GM23338 (cell line): ENCODE measurements at regions not wholly inside any gene's neighbourhood (a gene's known extent, or its start where the extent isn't known, plus 50 kb on each side); places are given as distances from the start of the nearest gene placed in this dataset.

Source experiments
- ATAC-seq: fragments of 200-7000 bp; cut with Tn5 transposase; 3 replicates; pipeline ENCODE4 v1.9.1; 2020
- DNase-seq: peaks from one replicate; pipeline ENCODE4 v3.0.0-alpha.2; 2015; ENCODE audit warnings: low spot score
- H2AFZ ChIP-seq: fragments of 200-600 bp; sonication (generic); 2 replicates; pipeline ENCODE4 v1.8.0; 2016; ENCODE audit warnings: antibody characterized with exemption, mild to moderate bottlenecking, moderate library complexity
- H3F3A ChIP-seq: fragments of 200-600 bp; sonication (generic); replicated peaks from 2 replicates; pipeline ENCODE4 v1.8.0; 2017; ENCODE audit warnings: antibody characterized with exemption, mixed run types, low read depth
- H3K27ac ChIP-seq: fragments of 200-600 bp; sonication (generic); 2 replicates; pipeline ENCODE4 v1.6.1; 2016; ENCODE audit warnings: low read depth
- H3K27me3 ChIP-seq: fragments of 200-600 bp; sonication (generic); 2 replicates; pipeline ENCODE4 v1.8.0; 2016; ENCODE audit warnings: mild to moderate bottlenecking, mixed run types, moderate library complexity; ENCODE audit not compliant: insufficient read depth
- H3K36me3 ChIP-seq: fragments of 200-600 bp; sonication (generic); 2 replicates; pipeline ENCODE4 v1.8.0; 2016; ENCODE audit warnings: mild to moderate bottlenecking; ENCODE audit not compliant: insufficient read depth
- H3K4me1 ChIP-seq: fragments of 200-600 bp; sonication (generic); 2 replicates; pipeline ENCODE4 v1.8.0; 2016; ENCODE audit warnings: mild to moderate bottlenecking, moderate library complexity; ENCODE audit not compliant: insufficient read depth
- H3K4me2 ChIP-seq: fragments of 200-600 bp; sonication (generic); 2 replicates; pipeline ENCODE4 v1.7.1; 2017; ENCODE audit warnings: mixed run types
- H3K4me3 ChIP-seq: fragments of 200-600 bp; sonication (generic); 2 replicates; pipeline ENCODE4 v1.6.1; 2016; ENCODE audit warnings: mixed run types
- H3K79me2 ChIP-seq: fragments of 200-600 bp; sonication (generic); replicated peaks from 2 replicates; pipeline ENCODE4 v1.8.0; 2017; ENCODE audit warnings: mild to moderate bottlenecking; ENCODE audit not compliant: insufficient read depth
- H3K9me2 ChIP-seq: fragments of 200-600 bp; sonication (generic); 2 replicates; pipeline ENCODE4 v1.8.0; 2017; ENCODE audit not compliant: insufficient read depth
- H4K20me1 ChIP-seq: fragments of 200-600 bp; sonication (generic); replicated peaks from 2 replicates; pipeline ENCODE4 v1.8.0; 2017; ENCODE audit warnings: mild to moderate bottlenecking; ENCODE audit not compliant: insufficient read depth
- H3K27ac Mint-ChIP-seq: 2 replicates; pipeline ENCODE4 v1.8.0; 2020; ENCODE audit warnings: inconsistent platforms, mild to moderate bottlenecking, moderate library complexity, mixed read lengths
- H3K27me3 Mint-ChIP-seq: 3 replicates; pipeline ENCODE4 v1.8.0; 2022; ENCODE audit warnings: low read depth, mild to moderate bottlenecking, moderate library complexity, mixed read lengths, inconsistent platforms; ENCODE audit not compliant: insufficient read depth, poor library complexity
- H3K36me3 Mint-ChIP-seq: 3 replicates; pipeline ENCODE4 v1.8.0; 2021; ENCODE audit warnings: low read depth, mild to moderate bottlenecking, inconsistent platforms, moderate library complexity, mixed read lengths
- H3K4me1 Mint-ChIP-seq: 3 replicates; pipeline ENCODE4 v1.8.0; 2020; ENCODE audit warnings: mild to moderate bottlenecking, inconsistent platforms, mixed read lengths
- H3K4me3 Mint-ChIP-seq: 3 replicates; pipeline ENCODE4 v1.8.0; 2021; ENCODE audit warnings: moderate library complexity, mild to moderate bottlenecking, inconsistent platforms, mixed read lengths
- H3K9me3 Mint-ChIP-seq: 3 replicates; pipeline ENCODE4 v1.8.0; 2020; ENCODE audit warnings: moderate library complexity, mild to moderate bottlenecking, inconsistent platforms, mixed read lengths
- ETS1 ChIP-seq: IDR thresholded peaks from 2 replicates; pipeline ENCODE4 v1.6.1; 2016; ENCODE audit warnings: antibody characterized with exemption
- POLR2AphosphoS5 ChIP-seq: IDR thresholded peaks from 2 replicates; pipeline ENCODE4 v1.6.1; 2016; ENCODE audit warnings: antibody characterized with exemption, low read depth
- STAT1 ChIP-seq: IDR thresholded peaks from one replicate; pipeline ENCODE4 v1.6.1; 2016; ENCODE audit warnings: antibody characterized with exemption; ENCODE audit not compliant: unreplicated experiment
- ZNF114 ChIP-seq: fragments of 250-450 bp; sonication (Bioruptor Pico); IDR thresholded peaks from 2 replicates; pipeline ENCODE4 v1.5.0; 2020; ENCODE audit warnings: mild to moderate bottlenecking, moderate library complexity
- ZNF331 ChIP-seq: fragments of 250-450 bp; sonication (Bioruptor Pico); IDR thresholded peaks from 2 replicates; pipeline ENCODE4 v1.5.0; 2020; ENCODE audit warnings: low read depth, mild to moderate bottlenecking, moderate library complexity
- TF ChIP-seq, protein P1 (sequence below), 2 experiments: fragments of 200-600 bp in 1 of 2; sonication (generic) in 1 of 2; conservative IDR thresholded peaks; 2 replicates each; pipeline versions ENCODE4 v1.5.1 to v1.6.1; 2016 to 2017; ENCODE audit warnings: antibody characterized with exemption in 2 of 2, low read depth in 2 of 2, mild to moderate bottlenecking in 2 of 2, moderate library complexity in 1 of 2
- TF ChIP-seq, protein P2 (sequence below): fragments of 250-450 bp; sonication (Bioruptor Pico); IDR thresholded peaks from 2 replicates; pipeline ENCODE4 v1.5.0; 2020; ENCODE audit warnings: mild to moderate bottlenecking, moderate library complexity

- no peaks in the 10 kb centered on the region for H3K9me3 Mint-ChIP-seq
- no peaks in the 10 kb centered on the region for H3K36me3 ChIP-seq
- H3K27me3 Mint-ChIP-seq: no peaks in the 10 kb centered on the region
- peak; percentile 72 for ATAC-seq
- no peaks in the 10 kb centered on the region for H3K36me3 Mint-ChIP-seq
- no peaks in the 10 kb centered on the region for H3K27me3 ChIP-seq
- TF ChIP-seq, protein P1, sequence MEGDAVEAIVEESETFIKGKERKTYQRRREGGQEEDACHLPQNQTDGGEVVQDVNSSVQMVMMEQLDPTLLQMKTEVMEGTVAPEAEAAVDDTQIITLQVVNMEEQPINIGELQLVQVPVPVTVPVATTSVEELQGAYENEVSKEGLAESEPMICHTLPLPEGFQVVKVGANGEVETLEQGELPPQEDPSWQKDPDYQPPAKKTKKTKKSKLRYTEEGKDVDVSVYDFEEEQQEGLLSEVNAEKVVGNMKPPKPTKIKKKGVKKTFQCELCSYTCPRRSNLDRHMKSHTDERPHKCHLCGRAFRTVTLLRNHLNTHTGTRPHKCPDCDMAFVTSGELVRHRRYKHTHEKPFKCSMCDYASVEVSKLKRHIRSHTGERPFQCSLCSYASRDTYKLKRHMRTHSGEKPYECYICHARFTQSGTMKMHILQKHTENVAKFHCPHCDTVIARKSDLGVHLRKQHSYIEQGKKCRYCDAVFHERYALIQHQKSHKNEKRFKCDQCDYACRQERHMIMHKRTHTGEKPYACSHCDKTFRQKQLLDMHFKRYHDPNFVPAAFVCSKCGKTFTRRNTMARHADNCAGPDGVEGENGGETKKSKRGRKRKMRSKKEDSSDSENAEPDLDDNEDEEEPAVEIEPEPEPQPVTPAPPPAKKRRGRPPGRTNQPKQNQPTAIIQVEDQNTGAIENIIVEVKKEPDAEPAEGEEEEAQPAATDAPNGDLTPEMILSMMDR (conservative IDR thresholded peaks at IDR 0.05; ENCODE audit: low read depth in 2 of 2): peak; percentile 54 to 76
- TF ChIP-seq ZNF331: no peak
- H3K4me1 Mint-ChIP-seq: peaks cover 4% of the 10 kb centered on the region; the same call in 2 of the 3 replicates
- DNase-seq: peak; percentile 91
- no peaks in the 10 kb centered on the region for H3K79me2 ChIP-seq
- no peaks in the 10 kb centered on the region for H3K4me1 ChIP-seq
- H3K4me3 ChIP-seq: no peak overlapping the region
- no peaks in the 10 kb centered on the region for H3K9me2 ChIP-seq
- no peaks in the 10 kb centered on the region for H4K20me1 ChIP-seq
- no peak overlapping the region for H3K4me2 ChIP-seq
- no peak overlapping the region for H3K27ac ChIP-seq
- H3F3A ChIP-seq: no peaks in the 10 kb centered on the region
- no peak overlapping the region for H3K4me3 Mint-ChIP-seq
- H3K27ac Mint-ChIP-seq: no peak overlapping the region
- H2AFZ ChIP-seq: no peak overlapping the region
Observed at GRCh38 chrX:104343428-104344129, 88.8 kb upstream of the ESX1 start.

DNA sequence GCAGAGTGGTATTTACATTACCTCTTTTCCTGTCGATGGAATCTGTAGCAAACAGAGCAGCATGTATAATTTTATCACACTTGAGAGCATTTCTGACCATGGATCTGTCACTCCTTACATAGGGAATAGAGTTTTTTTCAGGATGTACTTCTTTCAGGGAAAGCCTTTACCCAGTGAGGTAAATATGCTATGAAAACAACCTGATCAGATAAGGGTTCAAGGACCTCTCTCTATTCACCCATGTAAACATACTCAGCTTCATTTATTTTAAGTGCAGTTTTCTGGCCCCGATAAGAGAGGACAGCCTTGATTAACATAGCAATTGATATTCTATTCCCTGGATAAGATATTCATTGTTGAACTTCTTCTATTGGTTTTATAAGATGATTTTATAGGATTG, 87.3 kb upstream of the ESX1 start:
- no peaks in the 10 kb centered on the region for H3K9me3 Mint-ChIP-seq
- H3K36me3 ChIP-seq: no peaks in the 10 kb centered on the region
- H3K4me2 ChIP-seq: no peak overlapping the region
- H3K27ac Mint-ChIP-seq: no peak overlapping the region
- no peaks in the 10 kb centered on the region for H3K4me1 ChIP-seq
- H3K4me1 Mint-ChIP-seq: no peaks in the 10 kb centered on the region
- no peaks in the 10 kb centered on the region for H3K27me3 ChIP-seq
- no peak for DNase-seq
- no peak overlapping the region for H2AFZ ChIP-seq
- H3K4me3 Mint-ChIP-seq: no peak overlapping the region
- no peak for TF ChIP-seq STAT1
- H3K4me3 ChIP-seq: no peak overlapping the region
- no peaks in the 10 kb centered on the region for H3K36me3 Mint-ChIP-seq
- no peak overlapping the region for H3K27ac ChIP-seq
- no peaks in the 10 kb centered on the region for H3F3A ChIP-seq
- no peaks in the 10 kb centered on the region for H4K20me1 ChIP-seq
- H3K27me3 Mint-ChIP-seq: no peaks in the 10 kb centered on the region
- no peak for ATAC-seq
- H3K9me2 ChIP-seq: no peaks in the 10 kb centered on the region
- H3K79me2 ChIP-seq: no peaks in the 10 kb centered on the region

DNA sequence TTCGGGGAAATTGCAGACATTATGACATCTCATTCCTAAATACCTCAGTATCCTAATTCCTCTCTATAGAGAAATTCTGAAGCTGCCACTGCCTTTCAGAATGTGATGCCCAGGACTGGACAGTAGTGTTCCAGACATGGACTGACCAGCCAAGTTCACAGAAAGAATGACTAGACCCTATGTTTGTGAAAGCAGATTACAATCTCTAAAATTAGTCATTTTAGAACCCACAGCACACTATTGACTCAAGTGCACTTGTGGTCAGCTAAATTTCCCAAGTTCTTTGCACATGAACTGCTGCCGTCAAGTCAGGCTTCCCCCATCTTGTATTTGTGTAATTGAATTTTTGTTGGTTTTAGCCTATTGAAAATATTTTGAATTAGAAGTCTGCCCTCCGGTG, 81.0 kb upstream of the ESX1 start:
- Histone ChIP-seq H4K20me1 (no peaks in the 10 kb centered on the region), H3F3A (no peaks in the 10 kb centered on the region), H3K4me3 (no peak overlapping the region), H3K27ac (no peak overlapping the region), H3K4me2 (no peak overlapping the region), H3K4me1 (no peaks in the 10 kb centered on the region), H3K27me3 (no peaks in the 10 kb centered on the region), H3K36me3 (no peaks in the 10 kb centered on the region), H3K79me2 (no peaks in the 10 kb centered on the region), H2AFZ (no peak overlapping the region), H3K9me2 (no peaks in the 10 kb centered on the region)
- Mint-ChIP-seq H3K27ac (no peak overlapping the region), H3K36me3 (no peaks in the 10 kb centered on the region), H3K4me3 (no peak overlapping the region), H3K9me3 (no peaks in the 10 kb centered on the region), H3K27me3 (no peaks in the 10 kb centered on the region), H3K4me1 (no peaks in the 10 kb centered on the region)
- ATAC-seq (no peak), DNase-seq (no peak)
- TF ChIP-seq ZNF114 (CRISPR knock-in tag) (no peak), ETS1 (no peak), POLR2AphosphoS5 (no peak)
- TF ChIP-seq, protein P2, sequence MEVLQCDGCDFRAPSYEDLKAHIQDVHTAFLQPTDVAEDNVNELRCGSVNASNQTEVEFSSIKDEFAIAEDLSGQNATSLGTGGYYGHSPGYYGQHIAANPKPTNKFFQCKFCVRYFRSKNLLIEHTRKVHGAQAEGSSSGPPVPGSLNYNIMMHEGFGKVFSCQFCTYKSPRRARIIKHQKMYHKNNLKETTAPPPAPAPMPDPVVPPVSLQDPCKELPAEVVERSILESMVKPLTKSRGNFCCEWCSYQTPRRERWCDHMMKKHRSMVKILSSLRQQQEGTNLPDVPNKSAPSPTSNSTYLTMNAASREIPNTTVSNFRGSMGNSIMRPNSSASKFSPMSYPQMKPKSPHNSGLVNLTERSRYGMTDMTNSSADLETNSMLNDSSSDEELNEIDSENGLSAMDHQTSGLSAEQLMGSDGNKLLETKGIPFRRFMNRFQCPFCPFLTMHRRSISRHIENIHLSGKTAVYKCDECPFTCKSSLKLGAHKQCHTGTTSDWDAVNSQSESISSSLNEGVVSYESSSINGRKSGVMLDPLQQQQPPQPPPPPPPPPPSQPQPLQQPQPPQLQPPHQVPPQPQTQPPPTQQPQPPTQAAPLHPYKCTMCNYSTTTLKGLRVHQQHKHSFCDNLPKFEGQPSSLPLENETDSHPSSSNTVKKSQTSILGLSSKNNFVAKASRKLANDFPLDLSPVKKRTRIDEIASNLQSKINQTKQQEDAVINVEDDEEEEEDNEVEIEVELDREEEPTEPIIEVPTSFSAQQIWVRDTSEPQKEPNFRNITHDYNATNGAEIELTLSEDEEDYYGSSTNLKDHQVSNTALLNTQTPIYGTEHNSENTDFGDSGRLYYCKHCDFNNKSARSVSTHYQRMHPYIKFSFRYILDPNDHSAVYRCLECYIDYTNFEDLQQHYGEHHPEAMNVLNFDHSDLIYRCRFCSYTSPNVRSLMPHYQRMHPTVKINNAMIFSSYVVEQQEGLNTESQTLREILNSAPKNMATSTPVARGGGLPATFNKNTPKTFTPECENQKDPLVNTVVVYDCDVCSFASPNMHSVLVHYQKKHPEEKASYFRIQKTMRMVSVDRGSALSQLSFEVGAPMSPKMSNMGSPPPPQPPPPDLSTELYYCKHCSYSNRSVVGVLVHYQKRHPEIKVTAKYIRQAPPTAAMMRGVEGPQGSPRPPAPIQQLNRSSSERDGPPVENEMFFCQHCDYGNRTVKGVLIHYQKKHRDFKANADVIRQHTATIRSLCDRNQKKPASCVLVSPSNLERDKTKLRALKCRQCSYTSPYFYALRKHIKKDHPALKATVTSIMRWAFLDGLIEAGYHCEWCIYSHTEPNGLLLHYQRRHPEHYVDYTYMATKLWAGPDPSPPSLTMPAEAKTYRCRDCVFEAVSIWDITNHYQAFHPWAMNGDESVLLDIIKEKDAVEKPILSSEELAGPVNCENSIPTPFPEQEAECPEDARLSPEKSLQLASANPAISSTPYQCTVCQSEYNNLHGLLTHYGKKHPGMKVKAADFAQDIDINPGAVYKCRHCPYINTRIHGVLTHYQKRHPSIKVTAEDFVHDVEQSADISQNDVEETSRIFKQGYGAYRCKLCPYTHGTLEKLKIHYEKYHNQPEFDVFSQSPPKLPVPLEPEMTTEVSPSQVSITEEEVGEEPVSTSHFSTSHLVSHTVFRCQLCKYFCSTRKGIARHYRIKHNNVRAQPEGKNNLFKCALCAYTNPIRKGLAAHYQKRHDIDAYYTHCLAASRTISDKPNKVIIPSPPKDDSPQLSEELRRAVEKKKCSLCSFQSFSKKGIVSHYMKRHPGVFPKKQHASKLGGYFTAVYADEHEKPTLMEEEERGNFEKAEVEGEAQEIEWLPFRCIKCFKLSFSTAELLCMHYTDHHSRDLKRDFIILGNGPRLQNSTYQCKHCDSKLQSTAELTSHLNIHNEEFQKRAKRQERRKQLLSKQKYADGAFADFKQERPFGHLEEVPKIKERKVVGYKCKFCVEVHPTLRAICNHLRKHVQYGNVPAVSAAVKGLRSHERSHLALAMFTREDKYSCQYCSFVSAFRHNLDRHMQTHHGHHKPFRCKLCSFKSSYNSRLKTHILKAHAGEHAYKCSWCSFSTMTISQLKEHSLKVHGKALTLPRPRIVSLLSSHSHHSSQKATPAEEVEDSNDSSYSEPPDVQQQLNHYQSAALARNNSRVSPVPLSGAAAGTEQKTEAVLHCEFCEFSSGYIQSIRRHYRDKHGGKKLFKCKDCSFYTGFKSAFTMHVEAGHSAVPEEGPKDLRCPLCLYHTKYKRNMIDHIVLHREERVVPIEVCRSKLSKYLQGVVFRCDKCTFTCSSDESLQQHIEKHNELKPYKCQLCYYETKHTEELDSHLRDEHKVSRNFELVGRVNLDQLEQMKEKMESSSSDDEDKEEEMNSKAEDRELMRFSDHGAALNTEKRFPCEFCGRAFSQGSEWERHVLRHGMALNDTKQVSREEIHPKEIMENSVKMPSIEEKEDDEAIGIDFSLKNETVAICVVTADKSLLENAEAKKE: no peak
